GM23338 (cell line): ENCODE measurements at regions not wholly inside any gene's neighbourhood (a gene's known extent, or its start where the extent isn't known, plus 50 kb on each side); places are given as distances from the start of the nearest gene placed in this dataset.

Experiments used
- ATAC-seq: fragments of 200-7000 bp; cut with Tn5 transposase; 3 replicates; pipeline ENCODE4 v1.9.1; 2020
- DNase-seq: peaks from one replicate; pipeline ENCODE4 v3.0.0-alpha.2; 2015; ENCODE audit warnings: low spot score
- H2AFZ ChIP-seq: fragments of 200-600 bp; sonication (generic); 2 replicates; pipeline ENCODE4 v1.8.0; 2016; ENCODE audit warnings: antibody characterized with exemption, mild to moderate bottlenecking, moderate library complexity
- H3F3A ChIP-seq: fragments of 200-600 bp; sonication (generic); replicated peaks from 2 replicates; pipeline ENCODE4 v1.8.0; 2017; ENCODE audit warnings: antibody characterized with exemption, mixed run types, low read depth
- H3K27ac ChIP-seq: fragments of 200-600 bp; sonication (generic); 2 replicates; pipeline ENCODE4 v1.6.1; 2016; ENCODE audit warnings: low read depth
- H3K27me3 ChIP-seq: fragments of 200-600 bp; sonication (generic); 2 replicates; pipeline ENCODE4 v1.8.0; 2016; ENCODE audit warnings: mild to moderate bottlenecking, mixed run types, moderate library complexity; ENCODE audit not compliant: insufficient read depth
- H3K36me3 ChIP-seq: fragments of 200-600 bp; sonication (generic); 2 replicates; pipeline ENCODE4 v1.8.0; 2016; ENCODE audit warnings: mild to moderate bottlenecking; ENCODE audit not compliant: insufficient read depth
- H3K4me1 ChIP-seq: fragments of 200-600 bp; sonication (generic); 2 replicates; pipeline ENCODE4 v1.8.0; 2016; ENCODE audit warnings: mild to moderate bottlenecking, moderate library complexity; ENCODE audit not compliant: insufficient read depth
- H3K4me2 ChIP-seq: fragments of 200-600 bp; sonication (generic); 2 replicates; pipeline ENCODE4 v1.7.1; 2017; ENCODE audit warnings: mixed run types
- H3K4me3 ChIP-seq: fragments of 200-600 bp; sonication (generic); 2 replicates; pipeline ENCODE4 v1.6.1; 2016; ENCODE audit warnings: mixed run types
- H3K79me2 ChIP-seq: fragments of 200-600 bp; sonication (generic); replicated peaks from 2 replicates; pipeline ENCODE4 v1.8.0; 2017; ENCODE audit warnings: mild to moderate bottlenecking; ENCODE audit not compliant: insufficient read depth
- H3K9me2 ChIP-seq: fragments of 200-600 bp; sonication (generic); 2 replicates; pipeline ENCODE4 v1.8.0; 2017; ENCODE audit not compliant: insufficient read depth
- H4K20me1 ChIP-seq: fragments of 200-600 bp; sonication (generic); replicated peaks from 2 replicates; pipeline ENCODE4 v1.8.0; 2017; ENCODE audit warnings: mild to moderate bottlenecking; ENCODE audit not compliant: insufficient read depth
- H3K27ac Mint-ChIP-seq: 2 replicates; pipeline ENCODE4 v1.8.0; 2020; ENCODE audit warnings: inconsistent platforms, mild to moderate bottlenecking, moderate library complexity, mixed read lengths
- H3K27me3 Mint-ChIP-seq: 3 replicates; pipeline ENCODE4 v1.8.0; 2022; ENCODE audit warnings: low read depth, mild to moderate bottlenecking, moderate library complexity, mixed read lengths, inconsistent platforms; ENCODE audit not compliant: insufficient read depth, poor library complexity
- H3K36me3 Mint-ChIP-seq: 3 replicates; pipeline ENCODE4 v1.8.0; 2021; ENCODE audit warnings: low read depth, mild to moderate bottlenecking, inconsistent platforms, moderate library complexity, mixed read lengths
- H3K4me1 Mint-ChIP-seq: 3 replicates; pipeline ENCODE4 v1.8.0; 2020; ENCODE audit warnings: mild to moderate bottlenecking, inconsistent platforms, mixed read lengths
- H3K4me3 Mint-ChIP-seq: 3 replicates; pipeline ENCODE4 v1.8.0; 2021; ENCODE audit warnings: moderate library complexity, mild to moderate bottlenecking, inconsistent platforms, mixed read lengths
- H3K9me3 Mint-ChIP-seq: 3 replicates; pipeline ENCODE4 v1.8.0; 2020; ENCODE audit warnings: moderate library complexity, mild to moderate bottlenecking, inconsistent platforms, mixed read lengths
- CREB1 ChIP-seq: fragments of 250-450 bp; sonication (Bioruptor Pico); IDR thresholded peaks from 2 replicates; pipeline ENCODE4 v1.5.0; 2020; ENCODE audit warnings: low read depth, mild to moderate bottlenecking, moderate library complexity
- EZH2 ChIP-seq: fragments of 200-600 bp; sonication (generic); IDR thresholded peaks from one replicate; pipeline ENCODE4 v1.8.0; 2017; ENCODE audit warnings: antibody characterized with exemption, mild to moderate bottlenecking, low read depth; ENCODE audit not compliant: unreplicated experiment
- EZH2phosphoT487 ChIP-seq: fragments of 200-600 bp; sonication (generic); IDR thresholded peaks from one replicate; pipeline ENCODE4 v1.8.1; 2018; ENCODE audit warnings: antibody characterized with exemption; ENCODE audit not compliant: unreplicated experiment
- JUNB ChIP-seq: IDR thresholded peaks from one replicate; pipeline ENCODE4 v1.6.1; 2016; ENCODE audit warnings: antibody characterized with exemption; ENCODE audit not compliant: unreplicated experiment
- NANOG ChIP-seq: IDR thresholded peaks from 2 replicates; pipeline ENCODE4 v1.6.1; 2016; ENCODE audit warnings: antibody characterized with exemption, borderline replicate concordance
- POLR2AphosphoS5 ChIP-seq: IDR thresholded peaks from 2 replicates; pipeline ENCODE4 v1.6.1; 2016; ENCODE audit warnings: antibody characterized with exemption, low read depth
- REST ChIP-seq: IDR thresholded peaks from one replicate; pipeline ENCODE4 v1.6.1; 2018; ENCODE audit warnings: antibody characterized with exemption; ENCODE audit not compliant: unreplicated experiment
- STAT1 ChIP-seq: IDR thresholded peaks from one replicate; pipeline ENCODE4 v1.6.1; 2016; ENCODE audit warnings: antibody characterized with exemption; ENCODE audit not compliant: unreplicated experiment
- ZNF114 ChIP-seq: fragments of 250-450 bp; sonication (Bioruptor Pico); IDR thresholded peaks from 2 replicates; pipeline ENCODE4 v1.5.0; 2020; ENCODE audit warnings: mild to moderate bottlenecking, moderate library complexity
- ZNF331 ChIP-seq: fragments of 250-450 bp; sonication (Bioruptor Pico); IDR thresholded peaks from 2 replicates; pipeline ENCODE4 v1.5.0; 2020; ENCODE audit warnings: low read depth, mild to moderate bottlenecking, moderate library complexity
- TF ChIP-seq, protein P1 (sequence below), 2 experiments: fragments of 200-600 bp in 1 of 2; sonication (generic) in 1 of 2; conservative IDR thresholded peaks; 2 replicates each; pipeline versions ENCODE4 v1.5.1 to v1.6.1; 2016 to 2017; ENCODE audit warnings: antibody characterized with exemption in 2 of 2, low read depth in 2 of 2, mild to moderate bottlenecking in 2 of 2, moderate library complexity in 1 of 2
- TF ChIP-seq, protein P2 (sequence below): fragments of 250-450 bp; sonication (Bioruptor Pico); IDR thresholded peaks from 2 replicates; pipeline ENCODE4 v1.5.0; 2020; ENCODE audit warnings: mild to moderate bottlenecking, moderate library complexity
- TF ChIP-seq, protein P3 (sequence below): IDR thresholded peaks from 2 replicates; pipeline ENCODE4 v1.6.1; 2016; ENCODE audit warnings: antibody characterized with exemption

DNA sequence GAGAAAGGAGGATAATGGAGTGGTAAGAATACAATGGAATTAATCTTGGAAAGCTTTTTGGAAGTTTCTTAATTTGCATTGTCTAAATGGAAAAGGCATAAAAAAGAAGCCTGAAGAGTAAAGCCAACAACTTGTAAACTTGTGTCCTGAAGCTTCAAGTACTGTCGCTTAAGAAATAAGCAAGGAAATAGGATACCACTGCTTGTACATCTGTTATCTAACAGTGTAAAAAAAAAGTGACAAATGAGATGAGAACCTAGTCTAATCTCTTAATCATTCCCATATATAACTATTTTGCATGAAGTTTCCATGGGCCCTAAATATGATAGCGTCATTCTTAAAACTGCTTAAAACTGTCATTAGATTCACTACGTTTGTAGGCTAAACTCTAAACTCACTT is 134.0 kb upstream of the DYRK2 start:
- no peaks in the 10 kb centered on the region for H3K9me2 ChIP-seq
- no peak overlapping the region for H3K4me3 ChIP-seq
- no peak for ATAC-seq
- no peak overlapping the region for H3K27ac ChIP-seq
- Mint-ChIP-seq H3K27ac (no peak overlapping the region), H3K36me3 (no peaks in the 10 kb centered on the region), H3K27me3 (peaks cover 8% of the 10 kb centered on the region), H3K4me1 (peaks cover 22% of the 10 kb centered on the region), H3K4me3 (no peak overlapping the region), H3K9me3 (no peaks in the 10 kb centered on the region)
- TF ChIP-seq ZNF114 (no peak), ZNF331 (CRISPR knock-in tag) (no peak), NANOG (no peak), CREB1 (CRISPR knock-in tag) (no peak), POLR2AphosphoS5 (no peak), STAT1 (no peak), REST (no peak), JUNB (no peak), EZH2 (no peak), EZH2phosphoT487 (no peak)
- TF ChIP-seq, protein P1, sequence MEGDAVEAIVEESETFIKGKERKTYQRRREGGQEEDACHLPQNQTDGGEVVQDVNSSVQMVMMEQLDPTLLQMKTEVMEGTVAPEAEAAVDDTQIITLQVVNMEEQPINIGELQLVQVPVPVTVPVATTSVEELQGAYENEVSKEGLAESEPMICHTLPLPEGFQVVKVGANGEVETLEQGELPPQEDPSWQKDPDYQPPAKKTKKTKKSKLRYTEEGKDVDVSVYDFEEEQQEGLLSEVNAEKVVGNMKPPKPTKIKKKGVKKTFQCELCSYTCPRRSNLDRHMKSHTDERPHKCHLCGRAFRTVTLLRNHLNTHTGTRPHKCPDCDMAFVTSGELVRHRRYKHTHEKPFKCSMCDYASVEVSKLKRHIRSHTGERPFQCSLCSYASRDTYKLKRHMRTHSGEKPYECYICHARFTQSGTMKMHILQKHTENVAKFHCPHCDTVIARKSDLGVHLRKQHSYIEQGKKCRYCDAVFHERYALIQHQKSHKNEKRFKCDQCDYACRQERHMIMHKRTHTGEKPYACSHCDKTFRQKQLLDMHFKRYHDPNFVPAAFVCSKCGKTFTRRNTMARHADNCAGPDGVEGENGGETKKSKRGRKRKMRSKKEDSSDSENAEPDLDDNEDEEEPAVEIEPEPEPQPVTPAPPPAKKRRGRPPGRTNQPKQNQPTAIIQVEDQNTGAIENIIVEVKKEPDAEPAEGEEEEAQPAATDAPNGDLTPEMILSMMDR (conservative IDR thresholded peaks at IDR 0.05; ENCODE audit: low read depth in 2 of 2), result no peak
- TF ChIP-seq, protein P2, sequence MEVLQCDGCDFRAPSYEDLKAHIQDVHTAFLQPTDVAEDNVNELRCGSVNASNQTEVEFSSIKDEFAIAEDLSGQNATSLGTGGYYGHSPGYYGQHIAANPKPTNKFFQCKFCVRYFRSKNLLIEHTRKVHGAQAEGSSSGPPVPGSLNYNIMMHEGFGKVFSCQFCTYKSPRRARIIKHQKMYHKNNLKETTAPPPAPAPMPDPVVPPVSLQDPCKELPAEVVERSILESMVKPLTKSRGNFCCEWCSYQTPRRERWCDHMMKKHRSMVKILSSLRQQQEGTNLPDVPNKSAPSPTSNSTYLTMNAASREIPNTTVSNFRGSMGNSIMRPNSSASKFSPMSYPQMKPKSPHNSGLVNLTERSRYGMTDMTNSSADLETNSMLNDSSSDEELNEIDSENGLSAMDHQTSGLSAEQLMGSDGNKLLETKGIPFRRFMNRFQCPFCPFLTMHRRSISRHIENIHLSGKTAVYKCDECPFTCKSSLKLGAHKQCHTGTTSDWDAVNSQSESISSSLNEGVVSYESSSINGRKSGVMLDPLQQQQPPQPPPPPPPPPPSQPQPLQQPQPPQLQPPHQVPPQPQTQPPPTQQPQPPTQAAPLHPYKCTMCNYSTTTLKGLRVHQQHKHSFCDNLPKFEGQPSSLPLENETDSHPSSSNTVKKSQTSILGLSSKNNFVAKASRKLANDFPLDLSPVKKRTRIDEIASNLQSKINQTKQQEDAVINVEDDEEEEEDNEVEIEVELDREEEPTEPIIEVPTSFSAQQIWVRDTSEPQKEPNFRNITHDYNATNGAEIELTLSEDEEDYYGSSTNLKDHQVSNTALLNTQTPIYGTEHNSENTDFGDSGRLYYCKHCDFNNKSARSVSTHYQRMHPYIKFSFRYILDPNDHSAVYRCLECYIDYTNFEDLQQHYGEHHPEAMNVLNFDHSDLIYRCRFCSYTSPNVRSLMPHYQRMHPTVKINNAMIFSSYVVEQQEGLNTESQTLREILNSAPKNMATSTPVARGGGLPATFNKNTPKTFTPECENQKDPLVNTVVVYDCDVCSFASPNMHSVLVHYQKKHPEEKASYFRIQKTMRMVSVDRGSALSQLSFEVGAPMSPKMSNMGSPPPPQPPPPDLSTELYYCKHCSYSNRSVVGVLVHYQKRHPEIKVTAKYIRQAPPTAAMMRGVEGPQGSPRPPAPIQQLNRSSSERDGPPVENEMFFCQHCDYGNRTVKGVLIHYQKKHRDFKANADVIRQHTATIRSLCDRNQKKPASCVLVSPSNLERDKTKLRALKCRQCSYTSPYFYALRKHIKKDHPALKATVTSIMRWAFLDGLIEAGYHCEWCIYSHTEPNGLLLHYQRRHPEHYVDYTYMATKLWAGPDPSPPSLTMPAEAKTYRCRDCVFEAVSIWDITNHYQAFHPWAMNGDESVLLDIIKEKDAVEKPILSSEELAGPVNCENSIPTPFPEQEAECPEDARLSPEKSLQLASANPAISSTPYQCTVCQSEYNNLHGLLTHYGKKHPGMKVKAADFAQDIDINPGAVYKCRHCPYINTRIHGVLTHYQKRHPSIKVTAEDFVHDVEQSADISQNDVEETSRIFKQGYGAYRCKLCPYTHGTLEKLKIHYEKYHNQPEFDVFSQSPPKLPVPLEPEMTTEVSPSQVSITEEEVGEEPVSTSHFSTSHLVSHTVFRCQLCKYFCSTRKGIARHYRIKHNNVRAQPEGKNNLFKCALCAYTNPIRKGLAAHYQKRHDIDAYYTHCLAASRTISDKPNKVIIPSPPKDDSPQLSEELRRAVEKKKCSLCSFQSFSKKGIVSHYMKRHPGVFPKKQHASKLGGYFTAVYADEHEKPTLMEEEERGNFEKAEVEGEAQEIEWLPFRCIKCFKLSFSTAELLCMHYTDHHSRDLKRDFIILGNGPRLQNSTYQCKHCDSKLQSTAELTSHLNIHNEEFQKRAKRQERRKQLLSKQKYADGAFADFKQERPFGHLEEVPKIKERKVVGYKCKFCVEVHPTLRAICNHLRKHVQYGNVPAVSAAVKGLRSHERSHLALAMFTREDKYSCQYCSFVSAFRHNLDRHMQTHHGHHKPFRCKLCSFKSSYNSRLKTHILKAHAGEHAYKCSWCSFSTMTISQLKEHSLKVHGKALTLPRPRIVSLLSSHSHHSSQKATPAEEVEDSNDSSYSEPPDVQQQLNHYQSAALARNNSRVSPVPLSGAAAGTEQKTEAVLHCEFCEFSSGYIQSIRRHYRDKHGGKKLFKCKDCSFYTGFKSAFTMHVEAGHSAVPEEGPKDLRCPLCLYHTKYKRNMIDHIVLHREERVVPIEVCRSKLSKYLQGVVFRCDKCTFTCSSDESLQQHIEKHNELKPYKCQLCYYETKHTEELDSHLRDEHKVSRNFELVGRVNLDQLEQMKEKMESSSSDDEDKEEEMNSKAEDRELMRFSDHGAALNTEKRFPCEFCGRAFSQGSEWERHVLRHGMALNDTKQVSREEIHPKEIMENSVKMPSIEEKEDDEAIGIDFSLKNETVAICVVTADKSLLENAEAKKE (CRISPR knock-in tag), result no peak
- TF ChIP-seq, protein P3, sequence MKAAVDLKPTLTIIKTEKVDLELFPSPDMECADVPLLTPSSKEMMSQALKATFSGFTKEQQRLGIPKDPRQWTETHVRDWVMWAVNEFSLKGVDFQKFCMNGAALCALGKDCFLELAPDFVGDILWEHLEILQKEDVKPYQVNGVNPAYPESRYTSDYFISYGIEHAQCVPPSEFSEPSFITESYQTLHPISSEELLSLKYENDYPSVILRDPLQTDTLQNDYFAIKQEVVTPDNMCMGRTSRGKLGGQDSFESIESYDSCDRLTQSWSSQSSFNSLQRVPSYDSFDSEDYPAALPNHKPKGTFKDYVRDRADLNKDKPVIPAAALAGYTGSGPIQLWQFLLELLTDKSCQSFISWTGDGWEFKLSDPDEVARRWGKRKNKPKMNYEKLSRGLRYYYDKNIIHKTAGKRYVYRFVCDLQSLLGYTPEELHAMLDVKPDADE, result no peak
- no peaks in the 10 kb centered on the region for H4K20me1 ChIP-seq
- no peak for DNase-seq
- no peak overlapping the region for H3K4me2 ChIP-seq
- peaks cover 5% of the 10 kb centered on the region for H3K4me1 ChIP-seq
- no peaks in the 10 kb centered on the region for H3K79me2 ChIP-seq
- H3F3A ChIP-seq, result no peaks in the 10 kb centered on the region
- H3K27me3 ChIP-seq, result no peaks in the 10 kb centered on the region
- H2AFZ ChIP-seq, result no peak overlapping the region
- no peaks in the 10 kb centered on the region for H3K36me3 ChIP-seq
